ENCODE measurements at regions not wholly inside any gene's neighbourhood (a gene's known extent, or its start where the extent isn't known, plus 50 kb on each side); places are given as distances from the start of the nearest gene placed in this dataset.

DNA sequence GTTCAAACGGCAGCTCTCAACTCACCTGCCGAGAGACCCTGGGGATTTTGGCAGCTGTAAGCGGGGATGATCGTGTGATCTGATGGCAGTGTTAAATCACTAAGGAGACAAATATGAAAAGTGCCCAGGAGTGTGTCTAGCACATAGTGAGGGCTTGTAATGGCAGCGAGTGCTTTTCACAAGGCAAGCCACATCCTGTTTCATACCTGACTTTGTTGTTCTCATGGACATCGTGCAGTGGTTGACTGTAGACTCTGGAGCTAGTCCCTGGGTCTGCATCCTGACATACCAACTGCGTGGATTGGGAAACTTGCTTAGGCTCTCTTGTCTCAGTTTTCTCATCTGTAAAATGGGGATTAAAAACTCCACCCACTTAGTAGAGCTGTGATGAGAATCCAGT lies 148.5 kb downstream of the VRK1 start:
- Histone ChIP-seq H3K27me3 (no peaks in the 10 kb centered on the region), H3K9me3 (no peaks in the 10 kb centered on the region), H3K36me3 (no peaks in the 10 kb centered on the region), H3K27ac (no peak overlapping the region), H3K4me1 (no peaks in the 10 kb centered on the region), H3K4me3 (replicated peaks in 1 of 3) (no peak overlapping the region)
- DNase-seq = no peak
- TF ChIP-seq, protein P1, sequence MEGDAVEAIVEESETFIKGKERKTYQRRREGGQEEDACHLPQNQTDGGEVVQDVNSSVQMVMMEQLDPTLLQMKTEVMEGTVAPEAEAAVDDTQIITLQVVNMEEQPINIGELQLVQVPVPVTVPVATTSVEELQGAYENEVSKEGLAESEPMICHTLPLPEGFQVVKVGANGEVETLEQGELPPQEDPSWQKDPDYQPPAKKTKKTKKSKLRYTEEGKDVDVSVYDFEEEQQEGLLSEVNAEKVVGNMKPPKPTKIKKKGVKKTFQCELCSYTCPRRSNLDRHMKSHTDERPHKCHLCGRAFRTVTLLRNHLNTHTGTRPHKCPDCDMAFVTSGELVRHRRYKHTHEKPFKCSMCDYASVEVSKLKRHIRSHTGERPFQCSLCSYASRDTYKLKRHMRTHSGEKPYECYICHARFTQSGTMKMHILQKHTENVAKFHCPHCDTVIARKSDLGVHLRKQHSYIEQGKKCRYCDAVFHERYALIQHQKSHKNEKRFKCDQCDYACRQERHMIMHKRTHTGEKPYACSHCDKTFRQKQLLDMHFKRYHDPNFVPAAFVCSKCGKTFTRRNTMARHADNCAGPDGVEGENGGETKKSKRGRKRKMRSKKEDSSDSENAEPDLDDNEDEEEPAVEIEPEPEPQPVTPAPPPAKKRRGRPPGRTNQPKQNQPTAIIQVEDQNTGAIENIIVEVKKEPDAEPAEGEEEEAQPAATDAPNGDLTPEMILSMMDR (IDR thresholded peaks at IDR 0.05) = no peak
- TF ChIP-seq POLR2A (IDR thresholded peaks at IDR 0.05) = no peak
- WGBS, 2 donors = 84 to 87% methylated on average over 7 of the region's 7 CpGs
- intact Hi-C loops (cut with DNase I) = no loop called here

DNA sequence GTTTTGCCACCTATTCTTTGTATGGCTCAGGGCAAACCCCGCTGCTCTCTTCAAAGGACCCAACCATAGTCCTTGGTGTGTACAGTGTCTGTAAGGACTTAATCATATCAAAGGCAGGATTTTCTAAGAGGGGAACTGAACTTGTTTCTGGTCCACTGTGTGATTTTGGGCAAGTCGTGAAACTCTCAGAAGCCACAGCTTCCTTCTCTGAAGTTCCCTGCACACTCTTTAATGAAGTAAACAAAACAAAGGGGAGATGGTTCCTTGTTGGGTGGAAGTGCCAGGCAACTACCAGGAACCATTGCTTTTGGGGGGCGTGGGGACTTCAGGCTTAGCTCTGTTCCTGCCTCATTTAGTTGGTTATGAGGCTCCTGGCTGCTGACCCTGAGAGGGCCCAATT lies 152.4 kb downstream of the VRK1 start:
- H3K27me3 ChIP-seq = no peaks in the 10 kb centered on the region
- H3K27ac ChIP-seq = no peak overlapping the region
- intact Hi-C loops (cut with DNase I) = no loop called here
- TF ChIP-seq, protein P1 (IDR thresholded peaks at IDR 0.05) = no peak
- TF ChIP-seq POLR2A (IDR thresholded peaks at IDR 0.05) = no peak
- no peaks in the 10 kb centered on the region for H3K9me3 ChIP-seq
- no peak overlapping the region for H3K4me3 ChIP-seq (replicated peaks in 1 of 3)
- no peak for DNase-seq
- no peaks in the 10 kb centered on the region for H3K36me3 ChIP-seq
- WGBS, 2 donors = 76 to 83% methylated on average over 3 of the region's 3 CpGs
- peaks cover 0 to 8% of the 10 kb centered on the region in 2 donors for H3K4me1 ChIP-seq

DNA sequence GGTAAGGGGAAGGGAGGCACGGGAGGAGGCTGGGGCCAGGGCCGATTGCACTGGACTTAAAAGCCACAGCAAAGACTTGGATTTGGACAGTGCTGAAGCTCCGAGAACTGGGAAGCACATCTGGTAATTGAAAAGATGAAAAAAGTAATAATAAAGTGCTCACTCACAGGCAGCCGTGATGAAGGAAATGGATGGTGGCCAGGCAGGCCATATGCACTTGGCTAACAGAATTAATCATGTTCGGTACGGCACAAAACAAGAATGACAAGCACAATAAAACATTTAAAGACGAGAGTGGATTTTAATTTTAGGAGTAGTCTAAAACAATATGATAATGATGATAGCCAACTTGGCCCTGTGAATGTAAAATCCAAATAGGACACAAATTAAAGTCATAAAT lies 154.3 kb downstream of the VRK1 start:
- H3K4me1 ChIP-seq = peaks cover 0 to 8% of the 10 kb centered on the region in 2 donors
- DNase-seq = no peak
- H3K27ac ChIP-seq = no peak overlapping the region
- H3K4me3 ChIP-seq (replicated peaks in 1 of 3) = no peak overlapping the region
- no peaks in the 10 kb centered on the region for H3K27me3 ChIP-seq
- no peak for TF ChIP-seq POLR2A (IDR thresholded peaks at IDR 0.05)
- TF ChIP-seq, protein P1 (IDR thresholded peaks at IDR 0.05) = no peak
- no peaks in the 10 kb centered on the region for H3K9me3 ChIP-seq
- 69 to 80% methylated on average over 7 of the region's 7 CpGs for WGBS, 2 donors
- no peaks in the 10 kb centered on the region for H3K36me3 ChIP-seq
- intact Hi-C loops (cut with DNase I) = no loop called here

DNA sequence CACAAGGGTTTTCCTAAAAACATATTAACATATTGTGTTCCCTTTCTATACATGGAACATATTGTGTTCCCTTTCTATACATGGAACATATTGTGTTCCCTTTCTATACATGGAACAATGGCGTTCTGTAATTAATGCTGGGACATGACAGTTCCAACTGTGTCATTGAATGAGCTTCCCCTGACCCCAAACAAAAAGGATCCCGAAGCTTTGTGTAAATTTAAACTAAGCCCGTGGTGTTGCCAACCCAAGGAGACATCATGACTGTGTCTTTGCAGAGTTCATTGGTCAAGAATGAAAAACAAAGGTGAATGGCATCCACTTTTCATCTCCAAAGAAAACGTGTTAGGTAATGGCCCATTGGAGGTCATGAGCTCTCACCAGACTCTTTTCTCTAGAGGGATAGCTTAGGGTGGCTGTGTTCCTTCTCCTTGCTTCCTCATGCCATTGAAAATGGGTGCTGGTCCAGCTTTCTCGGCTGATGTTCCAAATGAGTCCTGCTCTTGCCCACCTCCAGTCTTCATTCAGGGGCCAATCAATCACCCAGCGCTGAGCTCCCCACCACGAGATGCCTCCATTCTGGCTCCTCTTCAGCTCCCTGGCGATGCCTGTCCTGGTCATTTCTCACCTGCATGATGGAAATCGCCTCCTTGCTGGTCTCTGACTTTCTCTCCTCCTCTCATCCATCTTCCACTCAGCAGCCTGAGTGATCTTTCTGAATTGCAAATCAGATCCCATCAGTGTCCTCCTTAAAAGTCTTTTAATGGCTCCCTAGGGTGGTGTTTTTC lies 156.1 kb downstream of the VRK1 start:
- no peaks in the 10 kb centered on the region for H3K36me3 ChIP-seq
- H3K4me3 ChIP-seq (replicated peaks in 1 of 3) = no peak overlapping the region
- no peak for TF ChIP-seq POLR2A (IDR thresholded peaks at IDR 0.05)
- TF ChIP-seq, protein P1 (IDR thresholded peaks at IDR 0.05) = no peak
- H3K4me1 ChIP-seq = peaks cover 0 to 8% of the 10 kb centered on the region in 2 donors
- WGBS, 2 donors = 70 to 71% methylated on average over 9 of the region's 9 CpGs
- no peak for DNase-seq
- intact Hi-C loops (cut with DNase I) = no loop called here
- no peak overlapping the region for H3K27ac ChIP-seq
- no peaks in the 10 kb centered on the region for H3K9me3 ChIP-seq
- no peaks in the 10 kb centered on the region for H3K27me3 ChIP-seq

DNA sequence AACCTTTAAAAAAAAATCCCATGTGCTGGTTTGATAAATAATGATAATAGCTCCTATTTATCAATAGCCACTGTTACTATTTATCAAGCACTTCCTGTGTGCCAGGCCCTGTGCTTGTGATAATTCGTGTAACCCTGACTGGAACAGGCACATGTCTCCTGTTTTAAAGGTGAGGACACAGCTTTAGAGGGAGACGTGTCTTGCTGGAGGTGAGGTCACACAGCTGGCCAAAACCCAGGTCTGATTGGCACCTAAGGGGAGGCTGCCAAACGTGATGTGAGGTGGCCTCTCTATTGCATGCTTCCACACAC lies 156.6 kb downstream of the VRK1 start:
- DNase-seq = no peak
- TF ChIP-seq, protein P1 (IDR thresholded peaks at IDR 0.05) = no peak
- no peak for TF ChIP-seq POLR2A (IDR thresholded peaks at IDR 0.05)
- Histone ChIP-seq H3K27me3 (no peaks in the 10 kb centered on the region), H3K9me3 (no peaks in the 10 kb centered on the region), H3K27ac (no peak overlapping the region), H3K36me3 (no peaks in the 10 kb centered on the region), H3K4me3 (replicated peaks in 1 of 3) (no peak overlapping the region), H3K4me1 (peaks cover 0 to 8% of the 10 kb centered on the region in 2 donors)
- intact Hi-C loops (cut with DNase I) = no loop called here
- WGBS, 2 donors = 70 to 78% methylated on average over 3 of the region's 3 CpGs
